Dedifferentiated amniotic fluid mesenchymal stem cell (primary cell): ENCODE measurements at regions not wholly inside any gene's neighbourhood (a gene's known extent, or its start where the extent isn't known, plus 50 kb on each side); places are given as distances from the start of the nearest gene placed in this dataset.
"Not testable (repeated sequence)": the region's sequence is repeated elsewhere in the genome, so short reads cannot be mapped to it uniquely, and the experiment has no call there.

Source experiments
- DNase-seq: peaks from one replicate; pipeline ENCODE4 v3.0.0-alpha.2; 2016; ENCODE audit errors: extremely low spot score

- DNase-seq, result no peak
Observed at GRCh38 chr9:90053027-90053426, 448.2 kb downstream of the GADD45G start.

- no peak for DNase-seq
Observed at GRCh38 chr9:90054810-90055209, 450.0 kb downstream of the GADD45G start.

- DNase-seq, result no peak
Observed at GRCh38 chr9:90055226-90055625, 450.4 kb downstream of the GADD45G start.

- DNase-seq, result no peak
Observed at GRCh38 chr9:90057361-90057760, 452.5 kb downstream of the GADD45G start.

- DNase-seq, result no peak
Observed at GRCh38 chr9:90058182-90058763, 453.5 kb downstream of the GADD45G start.

- DNase-seq, result no peak
Observed at GRCh38 chr9:90059436-90059835, 454.6 kb downstream of the GADD45G start.

GRCh38 chr9:90060256-90060655 lies 455.4 kb downstream of the GADD45G start:
- no peak for DNase-seq

GRCh38 chr9:90061187-90061586 lies 456.4 kb downstream of the GADD45G start:
- no peak for DNase-seq

GRCh38 chr9:90062982-90063381 lies 458.2 kb downstream of the GADD45G start:
- no peak for DNase-seq

- DNase-seq, result no peak
Observed at GRCh38 chr9:90064248-90064647, 459.4 kb downstream of the GADD45G start.

GRCh38 chr9:90064971-90065370 lies 460.2 kb downstream of the GADD45G start:
- no peak for DNase-seq

- DNase-seq, result no peak
Observed at GRCh38 chr9:90065851-90066250, 461.0 kb downstream of the GADD45G start.

- no peak for DNase-seq
Observed at GRCh38 chr9:90069085-90069484, 464.3 kb downstream of the GADD45G start.

- DNase-seq, result no peak
Observed at GRCh38 chr9:90070056-90070455, 465.2 kb downstream of the GADD45G start.

GRCh38 chr9:90070469-90070868 lies 465.7 kb downstream of the GADD45G start:
- no peak for DNase-seq

GRCh38 chr9:90070931-90071660 lies 466.3 kb downstream of the GADD45G start:
- DNase-seq, result no peak

GRCh38 chr9:90073186-90073945 lies 468.6 kb downstream of the GADD45G start:
- DNase-seq, result no peak

GRCh38 chr9:90074316-90074962 lies 469.6 kb downstream of the GADD45G start:
- DNase-seq, result no peak

GRCh38 chr9:90077598-90077997 lies 472.8 kb downstream of the GADD45G start:
- not testable (repeated sequence) for DNase-seq

GRCh38 chr9:90078988-90079421 lies 474.2 kb downstream of the GADD45G start:
- DNase-seq, result no peak

GRCh38 chr9:90085633-90086032 lies 480.8 kb downstream of the GADD45G start:
- DNase-seq, result no peak

GRCh38 chr9:90086101-90086511 lies 481.3 kb downstream of the GADD45G start:
- DNase-seq, result no peak
